ENCODE measurements at regions not wholly inside any gene's neighbourhood (a gene's known extent, or its start where the extent isn't known, plus 50 kb on each side); places are given as distances from the start of the nearest gene placed in this dataset.

DNA sequence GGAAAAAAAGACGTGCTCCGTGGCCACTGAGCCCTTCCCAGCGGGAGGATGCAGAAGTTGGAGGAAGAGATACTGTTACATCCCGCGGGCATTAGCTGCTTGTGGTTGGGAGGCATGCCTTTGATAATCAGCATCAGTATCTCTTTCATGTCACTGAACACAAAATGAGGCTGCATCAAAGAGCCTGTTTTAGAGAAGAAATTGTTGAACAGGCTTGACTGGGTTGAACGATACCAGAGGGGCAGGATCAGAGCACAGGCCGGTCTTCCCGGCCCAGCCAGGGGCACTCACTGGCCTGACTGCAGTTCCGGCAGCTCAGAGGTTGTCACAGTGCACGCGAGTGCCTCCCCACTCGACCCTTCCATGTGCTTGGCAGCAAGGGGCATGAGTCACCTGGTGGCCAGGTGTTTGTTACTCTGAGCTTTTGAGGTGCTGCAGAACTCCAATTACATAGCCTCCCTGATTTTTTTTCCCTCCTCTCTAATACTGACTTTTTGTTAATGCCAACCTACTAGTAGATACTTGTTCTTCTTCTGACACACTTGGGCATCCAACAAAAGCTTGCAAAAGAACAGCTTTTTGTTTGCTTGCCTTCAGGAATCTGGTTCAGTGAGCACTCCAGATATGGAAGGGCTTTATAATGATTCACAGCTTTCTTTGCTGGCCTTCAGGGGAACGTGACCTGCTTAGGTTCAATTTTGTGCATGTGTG lies 121.6 kb downstream of the VAPA start:
- no peak overlapping the region for H3K27ac ChIP-seq (ENCODE audit: low read depth, low read length)

DNA sequence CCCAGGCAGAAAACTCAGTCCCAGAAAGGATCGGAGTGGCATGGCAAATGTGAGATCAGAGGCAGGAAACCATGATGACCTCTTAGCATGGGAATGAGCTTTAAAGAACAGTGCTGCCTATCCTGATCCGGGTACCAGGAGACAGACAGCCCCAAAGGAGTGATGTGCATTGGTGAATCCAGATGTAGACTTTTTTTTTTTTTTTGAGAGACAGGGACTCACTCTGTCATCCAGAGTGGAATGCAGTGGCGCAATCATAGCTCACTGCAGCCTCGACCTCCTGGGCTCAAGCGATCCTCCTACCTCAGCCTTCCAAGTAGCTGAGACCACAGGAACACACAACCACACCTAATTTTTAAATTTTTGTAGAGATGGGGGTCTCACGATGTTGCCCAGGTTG lies 122.7 kb downstream of the VAPA start:
- Histone ChIP-seq H3K9ac (ENCODE audit: low read length) (no peak overlapping the region), H3K27me3 (ENCODE audit: control insufficient read depth, insufficient read depth, low read length) (no peaks in the 10 kb centered on the region), H3K36me3 (ENCODE audit: control insufficient read depth, insufficient read depth, low read length) (no peaks in the 10 kb centered on the region), H3K27ac (ENCODE audit: low read depth, low read length) (no peak overlapping the region), H3K4me1 (ENCODE audit: control insufficient read depth, insufficient read depth, low read length) (peaks cover 4% of the 10 kb centered on the region), H3K9me3 (ENCODE audit: control insufficient read depth, insufficient read depth, low read depth, low read length) (peaks cover 4% of the 10 kb centered on the region), H3K4me3 (ENCODE audit: low read depth, low read length) (no peak overlapping the region)

More for the DNA sequence above, 121.6 kb downstream of the VAPA start:
- H3K9me3 ChIP-seq (ENCODE audit: control insufficient read depth, insufficient read depth, low read depth, low read length) = no peaks in the 10 kb centered on the region
- no peaks in the 10 kb centered on the region for H3K36me3 ChIP-seq (ENCODE audit: control insufficient read depth, insufficient read depth, low read length)
- no peak overlapping the region for H3K4me3 ChIP-seq (ENCODE audit: low read depth, low read length)
- no peaks in the 10 kb centered on the region for H3K27me3 ChIP-seq (ENCODE audit: control insufficient read depth, insufficient read depth, low read length)
- peaks cover 4% of the 10 kb centered on the region for H3K4me1 ChIP-seq (ENCODE audit: control insufficient read depth, insufficient read depth, low read length)
- H3K9ac ChIP-seq (ENCODE audit: low read length) = no peak overlapping the region

DNA sequence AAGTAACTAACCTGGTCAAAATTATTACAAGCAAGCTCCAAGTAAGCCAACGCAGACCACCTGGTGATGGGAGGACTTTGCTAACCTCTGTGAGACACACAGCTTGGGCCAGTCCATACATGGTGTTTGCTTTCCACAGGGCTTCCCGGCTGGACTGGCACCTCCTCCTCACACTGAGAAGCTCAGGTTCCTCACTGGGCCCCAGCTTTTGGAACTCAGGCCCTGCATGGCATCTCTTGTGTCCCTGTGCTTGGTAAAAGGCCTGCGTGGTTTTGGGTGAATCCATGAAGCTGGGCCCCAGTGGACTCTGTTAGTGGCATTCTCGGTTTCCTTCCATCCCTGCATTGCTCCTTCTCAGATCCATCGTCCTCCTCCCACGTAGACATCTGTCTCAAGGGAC lies 123.4 kb downstream of the VAPA start:
- peaks cover 4% of the 10 kb centered on the region for H3K4me1 ChIP-seq (ENCODE audit: control insufficient read depth, insufficient read depth, low read length)
- no peak overlapping the region for H3K4me3 ChIP-seq (ENCODE audit: low read depth, low read length)
- peaks cover 9% of the 10 kb centered on the region for H3K9me3 ChIP-seq (ENCODE audit: control insufficient read depth, insufficient read depth, low read depth, low read length)
- no peaks in the 10 kb centered on the region for H3K27me3 ChIP-seq (ENCODE audit: control insufficient read depth, insufficient read depth, low read length)
- no peak overlapping the region for H3K9ac ChIP-seq (ENCODE audit: low read length)
- no peaks in the 10 kb centered on the region for H3K36me3 ChIP-seq (ENCODE audit: control insufficient read depth, insufficient read depth, low read length)
- no peak overlapping the region for H3K27ac ChIP-seq (ENCODE audit: low read depth, low read length)

DNA sequence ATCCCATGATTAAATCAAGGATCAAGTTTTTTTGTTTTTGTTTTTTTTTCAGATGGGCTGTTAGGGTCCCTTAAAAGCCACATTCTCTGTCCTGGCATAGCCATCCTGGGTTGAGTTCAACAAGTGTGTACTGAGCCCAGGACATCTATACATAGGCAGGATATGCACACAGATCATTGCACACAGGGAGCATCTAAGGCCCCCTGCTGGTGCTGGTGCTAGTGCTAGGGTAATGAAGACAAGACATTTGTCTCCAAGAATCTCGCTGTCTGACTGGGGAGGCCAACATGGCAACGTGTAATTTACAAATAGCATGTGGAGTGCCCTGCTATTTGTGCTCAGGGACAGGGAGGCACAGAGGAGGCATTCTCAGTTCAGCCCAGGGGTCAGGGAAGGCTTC lies 124.5 kb downstream of the VAPA start:
- Histone ChIP-seq H3K4me1 (ENCODE audit: control insufficient read depth, insufficient read depth, low read length) (no peaks in the 10 kb centered on the region), H3K9ac (ENCODE audit: low read length) (no peak overlapping the region), H3K27me3 (ENCODE audit: control insufficient read depth, insufficient read depth, low read length) (no peaks in the 10 kb centered on the region), H3K4me3 (ENCODE audit: low read depth, low read length) (no peak overlapping the region), H3K36me3 (ENCODE audit: control insufficient read depth, insufficient read depth, low read length) (no peaks in the 10 kb centered on the region), H3K27ac (ENCODE audit: low read depth, low read length) (no peak overlapping the region), H3K9me3 (ENCODE audit: control insufficient read depth, insufficient read depth, low read depth, low read length) (peaks cover 17% of the 10 kb centered on the region)

DNA sequence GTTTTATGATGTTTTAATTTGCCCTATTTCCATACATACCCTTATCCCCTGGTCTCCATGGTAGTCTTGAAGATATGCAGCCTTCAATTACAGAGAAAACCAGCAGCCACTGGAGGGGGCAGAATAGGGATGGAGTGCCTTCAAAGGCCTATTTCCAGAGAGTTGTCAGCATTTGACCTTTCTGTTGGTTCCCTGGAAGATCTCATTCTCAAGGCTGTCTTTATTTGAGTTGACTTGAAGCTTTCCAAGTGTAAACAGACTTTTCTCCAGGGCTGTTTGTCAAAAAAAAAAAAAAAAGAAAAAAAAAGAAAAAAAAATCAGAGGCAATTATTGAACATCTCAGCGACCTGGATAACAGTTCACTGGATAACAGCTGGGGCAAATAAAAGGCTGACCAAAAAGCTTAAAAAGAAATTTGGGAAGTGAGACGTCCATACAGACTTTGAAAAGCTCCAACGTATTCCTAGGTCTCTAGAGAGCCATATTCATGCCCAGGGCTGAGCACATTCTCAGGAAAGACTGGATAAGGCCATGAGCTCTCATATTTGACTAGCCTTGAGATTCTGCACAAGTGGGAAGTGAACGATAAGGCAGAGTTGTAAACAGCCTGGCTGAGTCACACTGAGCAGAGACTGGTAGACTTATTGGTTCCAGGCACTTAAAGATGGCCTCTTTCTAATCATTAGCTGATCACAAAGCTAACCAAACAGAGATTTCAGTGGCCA lies 126.6 kb downstream of the VAPA start:
- peaks cover 19% of the 10 kb centered on the region for H3K9me3 ChIP-seq (ENCODE audit: control insufficient read depth, insufficient read depth, low read depth, low read length)
- peaks cover 3% of the 10 kb centered on the region; the same call in 1 of the 2 replicates for H3K4me1 ChIP-seq (ENCODE audit: control insufficient read depth, insufficient read depth, low read length)

DNA sequence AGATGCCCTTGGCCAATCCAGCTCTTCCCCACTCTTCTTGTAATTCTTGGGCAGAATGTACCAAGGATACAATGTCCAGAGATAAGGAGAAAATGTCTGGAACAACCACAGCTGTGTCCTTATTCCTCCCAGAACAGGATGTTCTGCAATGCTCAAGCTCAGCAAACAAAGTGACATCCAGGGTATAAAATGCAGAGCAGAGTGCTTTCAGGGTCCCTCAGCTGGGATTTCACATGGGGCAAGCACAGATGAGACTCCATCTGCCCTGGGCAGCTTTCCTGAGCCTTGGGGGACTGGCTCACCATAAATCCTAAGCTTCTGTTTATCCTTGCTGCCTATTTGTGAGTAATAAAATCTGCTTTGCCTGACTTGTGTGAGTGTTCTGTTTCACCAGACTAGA lies 127.4 kb downstream of the VAPA start:
- peaks cover 3% of the 10 kb centered on the region; the same call in 1 of the 2 replicates for H3K4me1 ChIP-seq (ENCODE audit: control insufficient read depth, insufficient read depth, low read length)
- peaks cover 19% of the 10 kb centered on the region for H3K9me3 ChIP-seq (ENCODE audit: control insufficient read depth, insufficient read depth, low read depth, low read length)
- no peak overlapping the region for H3K9ac ChIP-seq (ENCODE audit: low read length)
- no peak overlapping the region for H3K27ac ChIP-seq (ENCODE audit: low read depth, low read length)
- H3K4me3 ChIP-seq (ENCODE audit: low read depth, low read length) = no peak overlapping the region
- no peaks in the 10 kb centered on the region for H3K36me3 ChIP-seq (ENCODE audit: control insufficient read depth, insufficient read depth, low read length)
- H3K27me3 ChIP-seq (ENCODE audit: control insufficient read depth, insufficient read depth, low read length) = no peaks in the 10 kb centered on the region

More for the DNA sequence above, 126.6 kb downstream of the VAPA start:
- no peak overlapping the region for H3K27ac ChIP-seq (ENCODE audit: low read depth, low read length)
- H3K9ac ChIP-seq (ENCODE audit: low read length) = no peak overlapping the region
- H3K36me3 ChIP-seq (ENCODE audit: control insufficient read depth, insufficient read depth, low read length) = no peaks in the 10 kb centered on the region
- H3K4me3 ChIP-seq (ENCODE audit: low read depth, low read length) = no peak overlapping the region
- H3K27me3 ChIP-seq (ENCODE audit: control insufficient read depth, insufficient read depth, low read length) = no peaks in the 10 kb centered on the region

DNA sequence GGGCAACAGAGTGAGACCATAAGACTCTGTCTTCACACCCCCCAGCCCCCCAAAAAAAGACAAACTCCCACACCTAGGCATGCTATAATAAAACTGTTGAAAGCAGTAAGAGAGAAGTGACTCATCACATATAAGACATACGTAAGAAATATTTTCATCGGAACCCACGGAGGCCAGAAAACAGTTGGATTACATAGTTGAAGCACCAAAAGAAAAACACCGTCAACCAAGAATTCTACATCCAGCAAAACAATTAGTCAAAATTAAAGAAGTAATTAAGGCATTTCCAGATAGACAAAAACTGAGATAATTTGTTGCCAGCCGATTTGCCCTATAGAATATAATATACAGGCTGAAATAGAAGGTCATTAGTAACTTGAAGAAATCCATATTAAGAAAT lies 128.7 kb downstream of the VAPA start:
- Histone ChIP-seq H3K27ac (ENCODE audit: low read depth, low read length) (no peak overlapping the region), H3K9me3 (ENCODE audit: control insufficient read depth, insufficient read depth, low read depth, low read length) (peaks cover 19% of the 10 kb centered on the region), H3K36me3 (ENCODE audit: control insufficient read depth, insufficient read depth, low read length) (no peaks in the 10 kb centered on the region)

DNA sequence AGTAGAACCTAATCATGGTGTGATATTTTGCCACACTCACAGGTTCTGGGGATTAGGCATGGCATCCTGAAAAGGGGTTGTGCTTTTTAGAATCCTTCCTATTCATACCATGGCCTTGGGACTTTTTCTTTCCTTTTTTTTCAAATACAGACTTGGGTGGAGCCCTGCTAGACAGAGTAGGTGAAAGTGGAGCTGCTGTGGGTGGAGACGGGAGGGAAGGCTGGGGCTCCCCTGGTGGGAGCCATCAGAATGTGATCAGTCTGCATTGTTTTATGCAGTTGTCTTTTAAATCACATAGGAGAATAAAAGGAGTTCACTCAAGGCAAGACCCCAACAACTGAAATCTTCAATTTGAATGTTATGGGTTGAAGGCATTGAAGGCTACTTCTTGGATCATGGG lies 130.2 kb downstream of the VAPA start:
- Histone ChIP-seq H3K9me3 (ENCODE audit: control insufficient read depth, insufficient read depth, low read depth, low read length) (peaks cover 19% of the 10 kb centered on the region), H3K27ac (ENCODE audit: low read depth, low read length) (no peak overlapping the region), H3K36me3 (ENCODE audit: control insufficient read depth, insufficient read depth, low read length) (no peaks in the 10 kb centered on the region), H3K9ac (ENCODE audit: low read length) (no peak overlapping the region), H3K4me3 (ENCODE audit: low read depth, low read length) (no peak overlapping the region), H3K27me3 (ENCODE audit: control insufficient read depth, insufficient read depth, low read length) (no peaks in the 10 kb centered on the region), H3K4me1 (ENCODE audit: control insufficient read depth, insufficient read depth, low read length) (peaks cover 3% of the 10 kb centered on the region; the same call in 1 of the 2 replicates)

More for the DNA sequence above, 128.7 kb downstream of the VAPA start:
- Histone ChIP-seq H3K27me3 (ENCODE audit: control insufficient read depth, insufficient read depth, low read length) (no peaks in the 10 kb centered on the region), H3K4me1 (ENCODE audit: control insufficient read depth, insufficient read depth, low read length) (peaks cover 3% of the 10 kb centered on the region; the same call in 1 of the 2 replicates), H3K9ac (ENCODE audit: low read length) (no peak overlapping the region), H3K4me3 (ENCODE audit: low read depth, low read length) (no peak overlapping the region)

DNA sequence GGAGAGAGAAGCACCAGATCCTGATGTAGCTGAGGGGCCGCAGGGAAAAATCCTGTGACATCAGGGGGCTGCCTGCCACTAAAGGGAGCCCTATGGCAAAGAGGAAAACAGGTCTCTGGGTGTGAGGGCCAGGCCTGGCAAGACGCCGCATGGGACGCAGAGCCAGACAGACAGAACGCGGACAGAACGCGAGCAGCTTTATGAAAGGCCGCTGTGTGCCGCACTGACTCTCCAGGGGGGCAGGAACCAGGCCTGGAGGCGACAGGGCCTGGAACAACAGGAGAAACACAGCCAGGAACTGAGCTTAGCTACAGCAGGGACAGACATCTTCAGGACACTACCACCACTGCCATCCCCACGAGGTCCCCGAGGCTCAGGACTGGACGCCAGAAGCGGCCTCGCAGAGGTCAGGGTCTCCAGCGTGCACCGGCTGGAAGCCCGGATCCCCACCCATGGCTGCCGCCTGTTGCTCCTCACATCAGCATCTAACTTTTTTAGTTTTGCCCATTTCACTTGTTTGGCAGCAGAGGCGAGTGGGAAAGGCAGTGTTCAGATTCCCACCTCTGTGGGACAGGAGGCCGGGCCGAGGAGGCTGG lies 131.6 kb downstream of the VAPA start:
- no peak overlapping the region for H3K27ac ChIP-seq (ENCODE audit: low read depth, low read length)

DNA sequence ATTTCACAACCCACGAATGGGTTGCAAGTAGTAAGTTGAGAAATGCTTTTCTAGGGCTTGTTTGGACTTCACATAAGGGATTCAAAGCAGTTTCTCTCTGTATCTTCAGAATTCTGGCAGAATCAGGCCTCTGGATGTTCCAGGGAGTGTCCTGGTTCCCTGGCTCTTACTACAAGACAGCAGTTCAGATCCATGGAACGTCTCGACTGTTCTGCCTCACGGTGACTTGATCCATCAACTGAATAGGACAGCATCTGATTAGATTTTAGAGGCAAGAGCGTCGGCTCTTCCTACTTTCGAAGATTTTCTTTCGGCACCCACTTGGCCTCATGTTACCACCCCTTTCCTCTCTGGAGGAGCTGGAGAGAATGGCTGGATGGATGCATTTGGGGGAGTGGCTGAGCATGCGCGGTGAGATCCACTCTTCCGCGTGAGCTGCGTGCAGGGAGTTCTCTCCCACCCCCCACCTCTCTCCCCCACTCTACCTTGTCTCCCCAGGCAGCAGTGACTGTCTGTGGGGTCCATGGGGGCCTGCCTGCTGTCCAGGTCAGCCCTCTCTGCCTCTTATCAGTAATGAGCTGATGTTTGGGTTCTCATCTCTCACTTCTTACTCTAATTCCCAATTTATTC lies 132.5 kb downstream of the VAPA start:
- Histone ChIP-seq H3K27me3 (ENCODE audit: control insufficient read depth, insufficient read depth, low read length) (no peaks in the 10 kb centered on the region), H3K4me1 (ENCODE audit: control insufficient read depth, insufficient read depth, low read length) (peaks cover 3% of the 10 kb centered on the region; the same call in 1 of the 2 replicates), H3K9me3 (ENCODE audit: control insufficient read depth, insufficient read depth, low read depth, low read length) (peaks cover 16% of the 10 kb centered on the region; the same call in 1 of the 2 replicates), H3K36me3 (ENCODE audit: control insufficient read depth, insufficient read depth, low read length) (no peaks in the 10 kb centered on the region), H3K9ac (ENCODE audit: low read length) (no peak overlapping the region), H3K27ac (ENCODE audit: low read depth, low read length) (no peak overlapping the region), H3K4me3 (ENCODE audit: low read depth, low read length) (no peak overlapping the region)

More for the DNA sequence above, 131.6 kb downstream of the VAPA start:
- peaks cover 19% of the 10 kb centered on the region for H3K9me3 ChIP-seq (ENCODE audit: control insufficient read depth, insufficient read depth, low read depth, low read length)
- H3K4me3 ChIP-seq (ENCODE audit: low read depth, low read length) = no peak overlapping the region
- H3K27me3 ChIP-seq (ENCODE audit: control insufficient read depth, insufficient read depth, low read length) = no peaks in the 10 kb centered on the region
- no peak overlapping the region for H3K9ac ChIP-seq (ENCODE audit: low read length)
- H3K36me3 ChIP-seq (ENCODE audit: control insufficient read depth, insufficient read depth, low read length) = no peaks in the 10 kb centered on the region
- H3K4me1 ChIP-seq (ENCODE audit: control insufficient read depth, insufficient read depth, low read length) = peaks cover 3% of the 10 kb centered on the region; the same call in 1 of the 2 replicates

Data from HUES6 (cell line).